H1 (cell line): ENCODE measurements at regions not wholly inside any gene's neighbourhood (a gene's known extent, or its start where the extent isn't known, plus 50 kb on each side); places are given as distances from the start of the nearest gene placed in this dataset.
A peak's percentile ranks its signal among the peaks of the same experiment; 100 is the strongest.

Experiments
- CTCF ChIA-PET: fragments of 300-600 bp; sonication (Branson Sonifier 250); formaldehyde crosslinking; loops from one replicate; lab custom pipeline; 2021; ENCODE audit not compliant: partially characterized antibody; lab: Charles Lee
- POLR2A ChIA-PET: fragments of 300-600 bp; sonication (Branson Sonifier 250); formaldehyde crosslinking; loops from one replicate; lab custom pipeline; 2021; ENCODE audit warnings: inconsistent platforms; ENCODE audit not compliant: partially characterized antibody; lab: Charles Lee
- DNase-seq, 2 experiments: peaks; one replicate each; pipeline versions ENCODE4 v3.0.0 to v3.0.0-alpha.2; 2010 to 2022; ENCODE audit warnings: low spot score in 2 of 2, low read depth in 1 of 2, mixed read lengths in 1 of 2
- FAIRE-seq: peaks from 2 replicates; lab custom pipeline; 2011; peaks lifted over from hg19 to GRCh38; lab: Jason Lieb, UNC
- H2AFZ ChIP-seq: 2 replicates; pipeline ENCODE4 v1.8.1; 2012; ENCODE audit warnings: low read length, inconsistent platforms
- H2AK5ac ChIP-seq: 2 replicates; pipeline ENCODE4 v1.6.1; 2013; ENCODE audit warnings: low read depth, low read length
- H2BK120ac ChIP-seq: replicated peaks from 2 replicates; pipeline ENCODE3; 2013; ENCODE audit warnings: low read depth, low read length, inconsistent platforms
- H2BK12ac ChIP-seq: 2 replicates; pipeline ENCODE4 v1.6.1; 2013; ENCODE audit warnings: low read depth, low read length
- H2BK15ac ChIP-seq: 2 replicates; pipeline ENCODE4 v1.6.1; 2013; ENCODE audit warnings: low read length
- H2BK20ac ChIP-seq: 2 replicates; pipeline ENCODE4 v1.6.1; 2013; ENCODE audit warnings: low read length
- H2BK5ac ChIP-seq: 2 replicates; pipeline ENCODE4 v1.6.1; 2013; ENCODE audit warnings: low read depth, low read length
- H3K14ac ChIP-seq: 2 replicates; pipeline ENCODE4 v1.6.1; 2013; ENCODE audit warnings: inconsistent platforms; ENCODE audit not compliant: insufficient read length
- H3K18ac ChIP-seq: 2 replicates; pipeline ENCODE4 v1.6.1; 2013; ENCODE audit warnings: low read length; ENCODE audit errors: extremely low read depth
- H3K23ac ChIP-seq: 2 replicates; pipeline ENCODE4 v1.6.1; 2013; ENCODE audit warnings: inconsistent platforms; ENCODE audit not compliant: insufficient read length
- H3K23me2 ChIP-seq: 2 replicates; pipeline ENCODE4 v1.6.1; 2013; ENCODE audit warnings: low read depth, low read length
- H3K27ac ChIP-seq: 2 replicates; pipeline ENCODE4 v1.6.1; 2011; ENCODE audit warnings: low read depth, low read length, inconsistent platforms
- H3K27me3 ChIP-seq, 4 experiments: replicated peaks in 1 of 4; 1 replicate in 1 of 4; 2 replicates in 3 of 4; pipeline versions ENCODE4 v1.6.1 to v1.8.1; 2011 to 2013; ENCODE audit warnings: low read length in 3 of 4, mild to moderate bottlenecking in 3 of 4, inconsistent platforms in 2 of 4, mixed read lengths in 2 of 4, moderate library complexity in 1 of 4; ENCODE audit not compliant: control insufficient read depth in 3 of 4, insufficient read depth in 3 of 4; ENCODE audit errors: extremely low read depth in 1 of 4
- H3K36me3 ChIP-seq, 4 experiments: 2 replicates each; pipeline versions ENCODE4 v1.6.1 to v1.8.1; 2011 to 2013; ENCODE audit warnings: mild to moderate bottlenecking in 4 of 4, low read length in 3 of 4, moderate library complexity in 2 of 4, control low read depth in 1 of 4, inconsistent platforms in 1 of 4; ENCODE audit not compliant: insufficient read depth in 4 of 4, control insufficient read depth in 2 of 4
- H3K4ac ChIP-seq: replicated peaks from 2 replicates; pipeline ENCODE3; 2013; ENCODE audit warnings: low read length, low read depth, mixed read lengths, inconsistent platforms; ENCODE audit not compliant: insufficient read length
- H3K4me1 ChIP-seq, 4 experiments: replicated peaks in 1 of 4; 1 replicate in 1 of 4; 2 replicates in 3 of 4; pipeline versions ENCODE4 v1.6.1 to v1.8.1; 2011 to 2013; ENCODE audit warnings: low read length in 3 of 4, inconsistent platforms in 2 of 4, mixed read lengths in 1 of 4; ENCODE audit not compliant: insufficient read depth in 4 of 4, control insufficient read depth in 3 of 4
- H3K4me2 ChIP-seq, 2 experiments: 2 replicates each; pipeline versions ENCODE4 v1.6.1 to v1.8.1; 2011 to 2013; ENCODE audit warnings: low read depth in 2 of 2, low read length in 2 of 2, control low read depth in 1 of 2, inconsistent platforms in 1 of 2, mild to moderate bottlenecking in 1 of 2; ENCODE audit not compliant: insufficient read depth in 1 of 2
- H3K4me3 ChIP-seq, 4 experiments: fragments of 200-600, 300-600 bp in 1 of 4; sonication (generic), shearing (Covaris generic), sonication (Bioruptor Twin) in 1 of 4; 2 replicates each; pipeline versions ENCODE4 v1.5.1 to v1.8.1; 2011 to 2016; ENCODE audit warnings: low read length in 4 of 4, low read depth in 3 of 4, control low read depth in 2 of 4, inconsistent platforms in 2 of 4, mild to moderate bottlenecking in 2 of 4, mixed read lengths in 1 of 4, moderate library complexity in 1 of 4; ENCODE audit not compliant: insufficient read depth in 2 of 4; ENCODE audit errors: extremely low read depth in 1 of 4
- H3K56ac ChIP-seq: replicated peaks from 2 replicates; pipeline ENCODE3; 2013; ENCODE audit warnings: low read depth, mild to moderate bottlenecking, mixed read lengths, low read length, inconsistent platforms; ENCODE audit not compliant: insufficient read length
- H3K79me1 ChIP-seq: 2 replicates; pipeline ENCODE4 v1.6.1; 2013; ENCODE audit warnings: low read depth, low read length, control low read depth
- H3K79me2 ChIP-seq, 2 experiments: 2 replicates each; pipeline versions ENCODE4 v1.6.1 to v1.8.1; 2012 to 2013; ENCODE audit warnings: low read length in 2 of 2, mild to moderate bottlenecking in 2 of 2, inconsistent platforms in 1 of 2; ENCODE audit not compliant: insufficient read depth in 2 of 2, control insufficient read depth in 1 of 2
- H3K9ac ChIP-seq, 4 experiments: replicated peaks in 1 of 4; 1 replicate in 1 of 4; 2 replicates in 3 of 4; pipeline versions ENCODE4 v1.6.1 to v1.8.1; 2011 to 2013; ENCODE audit warnings: low read depth in 3 of 4, low read length in 3 of 4, control low read depth in 2 of 4, mild to moderate bottlenecking in 2 of 4, moderate library complexity in 2 of 4, inconsistent platforms in 1 of 4; ENCODE audit errors: extremely low read depth in 1 of 4
- H3K9me3 ChIP-seq, 2 experiments: 2 replicates each; pipeline versions ENCODE4 v1.6.1 to v1.8.1; 2012 to 2013; ENCODE audit warnings: mild to moderate bottlenecking in 2 of 2, moderate library complexity in 2 of 2, control low read depth in 1 of 2, inconsistent platforms in 1 of 2, low read depth in 1 of 2, low read length in 1 of 2, mixed read lengths in 1 of 2; ENCODE audit not compliant: insufficient read depth in 2 of 2
- H4K20me1 ChIP-seq, 2 experiments: replicated peaks in 1 of 2; 2 replicates each; pipeline versions ENCODE3 to v1.8.1; 2011 to 2013; ENCODE audit warnings: inconsistent platforms in 2 of 2, low read length in 2 of 2, mild to moderate bottlenecking in 1 of 2; ENCODE audit not compliant: insufficient read depth in 2 of 2, control insufficient read depth in 1 of 2
- H4K5ac ChIP-seq: 2 replicates; pipeline ENCODE4 v1.6.1; 2013; ENCODE audit warnings: low read length, low read depth, mixed read lengths, inconsistent platforms; ENCODE audit not compliant: insufficient read length
- H4K8ac ChIP-seq: 2 replicates; pipeline ENCODE4 v1.8.0; 2013; ENCODE audit warnings: mild to moderate bottlenecking, moderate library complexity, low read length, inconsistent platforms; ENCODE audit not compliant: insufficient read depth; ENCODE audit errors: extremely low read depth
- H4K91ac ChIP-seq: replicated peaks from 2 replicates; pipeline ENCODE3; 2013; ENCODE audit warnings: low read length, mixed read lengths, inconsistent platforms; ENCODE audit not compliant: insufficient read length
- CBX5 ChIP-seq: fragments of 300-800, 300-1000 bp; sonication (generic); IDR thresholded peaks from 2 replicates; pipeline ENCODE4 v1.7.1; 2016; ENCODE audit warnings: antibody characterized with exemption, low read length, low read depth
- CEBPB ChIP-seq: IDR thresholded peaks from 2 replicates; pipeline ENCODE4 v1.6.1; 2012; ENCODE audit warnings: low read depth, low read length
- CREB1 ChIP-seq: IDR thresholded peaks from 2 replicates; pipeline ENCODE4 v1.6.1; 2012; ENCODE audit warnings: inconsistent platforms
- KDM1A ChIP-seq: fragments of 200-600, 300-600 bp; sonication (generic); IDR thresholded peaks from 2 replicates; pipeline ENCODE4 v1.7.1; 2016; ENCODE audit warnings: mild to moderate bottlenecking, low read length, borderline replicate concordance
- KDM4A ChIP-seq: IDR thresholded peaks from one replicate; pipeline ENCODE4 v1.7.1; 2012; ENCODE audit warnings: low read depth, mild to moderate bottlenecking, moderate library complexity, low read length, inconsistent platforms; ENCODE audit not compliant: severe bottlenecking
- NANOG ChIP-seq: IDR thresholded peaks from 2 replicates; pipeline ENCODE4 v1.6.1; 2011; ENCODE audit warnings: low read length, low read depth, mild to moderate bottlenecking, inconsistent platforms; ENCODE audit not compliant: insufficient read depth, poor library complexity, severe bottlenecking
- POLR2A ChIP-seq, 2 experiments: IDR thresholded peaks; 1 replicate in 1 of 2; 2 replicates in 1 of 2; pipeline ENCODE4 v1.6.1; 2011; ENCODE audit warnings: low read depth in 2 of 2, low read length in 2 of 2, mild to moderate bottlenecking in 2 of 2; ENCODE audit errors: control extremely low read depth in 1 of 2
- RAD21 ChIP-seq, 2 experiments: IDR thresholded peaks in 1 of 2; conservative IDR thresholded peaks in 1 of 2; 2 replicates each; pipeline ENCODE4 v1.6.1; 2011; ENCODE audit warnings: low read depth in 2 of 2, low read length in 2 of 2, improper control_type of control experiment in 1 of 2, inconsistent platforms in 1 of 2, mild to moderate bottlenecking in 1 of 2, moderate library complexity in 1 of 2
- RFX5 ChIP-seq: IDR thresholded peaks from 2 replicates; pipeline ENCODE4 v1.6.1; 2011; ENCODE audit warnings: low read depth, low read length, improper control_type of control experiment, borderline replicate concordance
- RXRA ChIP-seq: IDR thresholded peaks from 2 replicates; pipeline ENCODE4 v1.6.1; 2011; ENCODE audit warnings: low read depth, mild to moderate bottlenecking, low read length, moderate library complexity; ENCODE audit not compliant: insufficient read depth
- TAF1 ChIP-seq: IDR thresholded peaks from 2 replicates; pipeline ENCODE4 v1.6.1; 2011; ENCODE audit warnings: mild to moderate bottlenecking, low read depth, low read length
- YY1 ChIP-seq: IDR thresholded peaks from 2 replicates; pipeline ENCODE4 v1.6.1; 2011; ENCODE audit warnings: low read depth, mild to moderate bottlenecking, low read length
- WGBS, 2 experiments: shearing (Covaris generic) in 1 of 2; methylation state at CpG; one replicate each; pipeline versions ENCODE4 v1.1.6 to v1.1.7; 2013 to 2015; ENCODE audit warnings: low lambda C conversion rate in 2 of 2, mixed read lengths in 2 of 2, inconsistent platforms in 1 of 2, low coverage in 1 of 2, missing lambda C conversion rate in 1 of 2; ENCODE audit not compliant: insufficient replicate concordance in 2 of 2, insufficient coverage in 1 of 2, insufficient read length in 1 of 2; ENCODE audit errors: extremely low coverage in 1 of 2, missing lambda C conversion rate in 1 of 2; 5-methylcytosine and 5-hydroxymethylcytosine counted together
- TF ChIP-seq, protein P1 (sequence below): IDR thresholded peaks from 2 replicates; pipeline ENCODE4 v1.6.1; 2012; ENCODE audit warnings: inconsistent platforms

DNA sequence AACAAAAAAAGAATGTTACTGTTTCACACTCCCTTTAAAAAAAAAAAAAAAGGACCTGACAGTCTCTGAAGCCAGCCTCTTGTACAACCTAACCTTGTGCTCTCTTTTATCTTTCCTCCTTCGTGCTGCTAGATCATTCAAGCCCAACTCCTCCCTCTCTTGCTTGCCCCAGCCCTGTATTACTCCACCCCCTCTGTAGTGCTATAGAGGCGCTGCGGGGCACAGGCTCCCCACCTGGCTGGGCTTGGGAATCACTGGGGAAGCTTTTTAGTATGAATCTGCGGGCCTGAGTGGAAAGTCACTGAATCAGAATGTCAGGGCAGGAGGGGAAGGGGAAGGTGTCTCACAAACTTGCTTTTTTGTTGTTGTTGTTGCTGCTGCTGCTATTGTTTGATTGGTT lies 383.7 kb upstream of the CAMK1G start:
- peak overlapping the region; percentile 43 to 52 for H3K4me2 ChIP-seq
- H2BK5ac ChIP-seq = peak overlapping the region; percentile 89; the same call in 1 of the 2 replicates
- H3K4ac ChIP-seq = no peak overlapping the region
- 16% methylated on average over 4 of the region's 4 CpGs; no CpG with 5 or more reads in 1 of the 2 experiments for WGBS, 2 experiments
- H4K8ac ChIP-seq = no peak overlapping the region
- peaks cover 13 to 23% of the 10 kb centered on the region in 2 experiments for H3K9me3 ChIP-seq
- H3K23me2 ChIP-seq = no peaks in the 10 kb centered on the region
- H3K4me3 ChIP-seq = peak overlapping the region in 1 of 4 experiments; percentile 35; a peak in 1 of 8 replicates
- H3K79me1 ChIP-seq = no peaks in the 10 kb centered on the region
- peak overlapping the region; percentile 84 for H2BK12ac ChIP-seq
- peak overlapping the region; percentile 27 for H4K91ac ChIP-seq
- no peak overlapping the region for H3K14ac ChIP-seq
- ChIA-PET CTCF (interaction anchor here (0.9 to 4.8 kb wide), 3 partner anchors 9 to 363 kb away, joined by 3 to 36 read pairs (median 3); no protein-coding TSS in a partner anchor), POLR2A (interaction anchor here (0.6 to 1.2 kb wide), 4 partner anchors 9 to 41 kb away, joined by 3 to 4 read pairs (median 4); no protein-coding TSS in a partner anchor)
- peaks cover 0 to 2% (median under 1%) of the 10 kb centered on the region in 4 experiments; a peak in 2 of 8 replicates for H3K36me3 ChIP-seq
- FAIRE-seq (no peak), DNase-seq (peak; percentile 61 to 69)
- H2BK120ac ChIP-seq = peak overlapping the region; percentile 97
- H3K27ac ChIP-seq = peak overlapping the region; percentile 41; the same call in 1 of the 2 replicates
- no peaks in the 10 kb centered on the region for H3K79me2 ChIP-seq
- H4K5ac ChIP-seq = no peak overlapping the region
- H3K23ac ChIP-seq = no peak overlapping the region
- H3K56ac ChIP-seq = no peak overlapping the region
- H3K4me1 ChIP-seq = peaks cover 3 to 16% (median 10%) of the 10 kb centered on the region in 4 experiments; a peak in 6 of 7 replicates
- H2AFZ ChIP-seq = no peak overlapping the region
- H2BK20ac ChIP-seq = peak overlapping the region; percentile 66; the same call in 1 of the 2 replicates
- H3K27me3 ChIP-seq = no peaks in the 10 kb centered on the region
- H4K20me1 ChIP-seq = no peaks in the 10 kb centered on the region
- H2AK5ac ChIP-seq = 0 out of 2 replicates have a peak overlapping the region, but pooled peaks have one; percentile 3
- H3K18ac ChIP-seq = 0 out of 2 replicates have a peak overlapping the region, but pooled peaks have one; percentile 38
- no peak overlapping the region for H3K9ac ChIP-seq
- H2BK15ac ChIP-seq = no peak overlapping the region
- TF ChIP-seq TAF1 (no peak), CEBPB (no peak), RFX5 (no peak), KDM1A (no peak), CBX5 (no peak), NANOG (no peak), YY1 (no peak), CREB1 (no peak), RXRA (no peak), KDM4A (no peak), RAD21 (IDR thresholded peaks at IDR 0.05 in 1 of 2, conservative IDR thresholded peaks at IDR 0.05 in 1 of 2; ENCODE audit: low read depth in 2 of 2, low read length in 2 of 2) (peak; percentile 25 to 35; a peak in 2 of 4 replicates), POLR2A (IDR thresholded peaks at IDR 0.05; ENCODE audit: control extremely low read depth in 1 of 2, low read depth in 2 of 2, low read length in 2 of 2) (no peak)
- TF ChIP-seq, protein P1, sequence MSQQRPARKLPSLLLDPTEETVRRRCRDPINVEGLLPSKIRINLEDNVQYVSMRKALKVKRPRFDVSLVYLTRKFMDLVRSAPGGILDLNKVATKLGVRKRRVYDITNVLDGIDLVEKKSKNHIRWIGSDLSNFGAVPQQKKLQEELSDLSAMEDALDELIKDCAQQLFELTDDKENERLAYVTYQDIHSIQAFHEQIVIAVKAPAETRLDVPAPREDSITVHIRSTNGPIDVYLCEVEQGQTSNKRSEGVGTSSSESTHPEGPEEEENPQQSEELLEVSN = no peak
